Upper lobe of right lung (tissue), 1 donor: ENCODE measurements at regions not wholly inside any gene's neighbourhood (a gene's known extent, or its start where the extent isn't known, plus 50 kb on each side); places are given as distances from the start of the nearest gene placed in this dataset.

Experiments
- ATAC-seq: fragments of 200-7000 bp; cut with Tn5 transposase; one replicate; pipeline ENCODE4 v1.9.1; 2020; ENCODE audit warnings: mild to moderate bottlenecking, moderate library complexity
- DNase-seq: peaks from one replicate; pipeline ENCODE4 v3.0.0-alpha.2; 2020
- H3K27ac ChIP-seq: fragments of 200-600 bp; one replicate; pipeline ENCODE4 v1.8.0; 2022
- H3K27me3 ChIP-seq: fragments of 200-600 bp; one replicate; pipeline ENCODE4 v1.8.0; 2022; ENCODE audit warnings: mild to moderate bottlenecking
- H3K36me3 ChIP-seq: fragments of 200-600 bp; one replicate; pipeline ENCODE4 v1.8.0; 2022
- H3K4me1 ChIP-seq: fragments of 200-600 bp; one replicate; pipeline ENCODE4 v1.8.0; 2022
- H3K4me3 ChIP-seq: fragments of 200-600 bp; one replicate; pipeline ENCODE4 v1.8.0; 2022; ENCODE audit warnings: mild to moderate bottlenecking
- H3K9me3 ChIP-seq: fragments of 200-600 bp; one replicate; pipeline ENCODE4 v1.8.0; 2022
- intact Hi-C: fragments of 100-400 bp; cut with DNase I; formaldehyde crosslinking; loops from one replicate; pipeline ENCODE4 v1.11.0; 2022
- TF ChIP-seq, protein P1 (sequence below): fragments of 200-600 bp; IDR thresholded peaks from one replicate; pipeline ENCODE4 v1.8.0; 2022; ENCODE audit warnings: antibody characterized with exemption
- donor health status: DM: no; HTN: yes; CAD: no; lungs with severe emphysema.

GRCh38 chr3:144415492-144415891 is 443.9 kb downstream of the DIPK2A start:
- Histone ChIP-seq H3K27ac (no peak overlapping the region), H3K27me3 (no peaks in the 10 kb centered on the region), H3K9me3 (no peaks in the 10 kb centered on the region), H3K36me3 (no peaks in the 10 kb centered on the region), H3K4me3 (no peak overlapping the region), H3K4me1 (no peaks in the 10 kb centered on the region)
- ATAC-seq (no peak), DNase-seq (no peak)
- intact Hi-C loops = no loop called here
- TF ChIP-seq, protein P1, sequence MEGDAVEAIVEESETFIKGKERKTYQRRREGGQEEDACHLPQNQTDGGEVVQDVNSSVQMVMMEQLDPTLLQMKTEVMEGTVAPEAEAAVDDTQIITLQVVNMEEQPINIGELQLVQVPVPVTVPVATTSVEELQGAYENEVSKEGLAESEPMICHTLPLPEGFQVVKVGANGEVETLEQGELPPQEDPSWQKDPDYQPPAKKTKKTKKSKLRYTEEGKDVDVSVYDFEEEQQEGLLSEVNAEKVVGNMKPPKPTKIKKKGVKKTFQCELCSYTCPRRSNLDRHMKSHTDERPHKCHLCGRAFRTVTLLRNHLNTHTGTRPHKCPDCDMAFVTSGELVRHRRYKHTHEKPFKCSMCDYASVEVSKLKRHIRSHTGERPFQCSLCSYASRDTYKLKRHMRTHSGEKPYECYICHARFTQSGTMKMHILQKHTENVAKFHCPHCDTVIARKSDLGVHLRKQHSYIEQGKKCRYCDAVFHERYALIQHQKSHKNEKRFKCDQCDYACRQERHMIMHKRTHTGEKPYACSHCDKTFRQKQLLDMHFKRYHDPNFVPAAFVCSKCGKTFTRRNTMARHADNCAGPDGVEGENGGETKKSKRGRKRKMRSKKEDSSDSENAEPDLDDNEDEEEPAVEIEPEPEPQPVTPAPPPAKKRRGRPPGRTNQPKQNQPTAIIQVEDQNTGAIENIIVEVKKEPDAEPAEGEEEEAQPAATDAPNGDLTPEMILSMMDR = no peak

DNA sequence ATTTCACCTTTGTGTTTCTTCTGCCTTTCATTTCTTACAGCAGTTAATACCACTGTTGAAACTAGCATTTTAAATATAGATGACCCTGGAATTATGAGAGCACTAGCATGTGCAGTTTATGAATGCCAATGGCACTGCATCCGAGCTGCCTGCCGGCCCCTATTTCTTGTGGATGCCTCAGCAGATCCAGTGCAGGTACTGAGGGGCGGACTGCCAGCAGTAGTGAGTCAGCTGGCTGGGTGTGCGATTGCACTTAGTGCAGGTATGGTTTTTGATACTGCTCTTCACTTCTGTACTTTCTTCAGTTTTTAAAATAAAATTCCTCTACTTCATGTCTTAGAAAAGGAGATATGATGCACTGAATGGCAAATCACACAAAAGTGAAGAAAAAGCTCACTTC is 453.0 kb downstream of the DIPK2A start:
- no peak overlapping the region for H3K4me3 ChIP-seq
- TF ChIP-seq, protein P1 = no peak
- H3K9me3 ChIP-seq = no peaks in the 10 kb centered on the region
- DNase-seq (no peak), ATAC-seq (no peak)
- intact Hi-C loops = no loop called here
- no peaks in the 10 kb centered on the region for H3K4me1 ChIP-seq
- H3K27ac ChIP-seq = no peak overlapping the region
- H3K27me3 ChIP-seq = no peaks in the 10 kb centered on the region
- H3K36me3 ChIP-seq = no peaks in the 10 kb centered on the region

- H3K4me1 ChIP-seq = no peaks in the 10 kb centered on the region
- no peak overlapping the region for H3K27ac ChIP-seq
- ATAC-seq (no peak), DNase-seq (no peak)
- TF ChIP-seq, protein P1 = no peak
- intact Hi-C loops = no loop called here
- no peaks in the 10 kb centered on the region for H3K27me3 ChIP-seq
- H3K36me3 ChIP-seq = no peaks in the 10 kb centered on the region
- no peaks in the 10 kb centered on the region for H3K9me3 ChIP-seq
- H3K4me3 ChIP-seq = no peak overlapping the region
These were observed 454.7 kb downstream of the DIPK2A start for GRCh38 chr3:144426366-144426765.

DNA sequence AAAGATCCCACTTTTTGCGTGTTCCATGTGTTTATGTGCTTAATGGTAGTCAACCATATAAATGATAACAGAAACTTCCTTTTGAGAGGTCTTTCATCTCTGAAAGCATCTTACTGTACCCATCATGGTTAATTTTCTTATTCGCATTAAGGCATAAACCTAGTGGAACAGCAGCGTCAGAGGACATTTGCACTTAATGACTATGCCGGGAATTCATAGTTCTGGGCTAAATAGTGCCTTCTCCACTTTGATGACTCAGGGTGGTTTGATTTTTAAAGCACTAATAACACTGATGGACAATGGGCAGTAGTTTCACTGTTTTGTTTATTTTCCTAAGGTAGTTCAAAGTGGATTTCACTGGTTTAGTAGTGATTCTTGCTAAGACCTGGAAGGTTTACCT is 455.3 kb downstream of the DIPK2A start:
- ATAC-seq = no peak

GRCh38 chr3:144429719-144430121 is 458.1 kb downstream of the DIPK2A start:
- H3K36me3 ChIP-seq = no peaks in the 10 kb centered on the region
- no peaks in the 10 kb centered on the region for H3K9me3 ChIP-seq
- DNase-seq (no peak), ATAC-seq (no peak)
- H3K4me1 ChIP-seq = no peaks in the 10 kb centered on the region
- TF ChIP-seq, protein P1 = no peak
- no peaks in the 10 kb centered on the region for H3K27me3 ChIP-seq
- H3K4me3 ChIP-seq = no peak overlapping the region
- intact Hi-C loops = no loop called here
- no peak overlapping the region for H3K27ac ChIP-seq

More for the DNA sequence above, 455.3 kb downstream of the DIPK2A start:
- no peak overlapping the region for H3K4me3 ChIP-seq
- H3K27ac ChIP-seq = no peak overlapping the region
- TF ChIP-seq, protein P1 = no peak
- H3K36me3 ChIP-seq = no peaks in the 10 kb centered on the region
- intact Hi-C loops = no loop called here
- DNase-seq = no peak
- no peaks in the 10 kb centered on the region for H3K27me3 ChIP-seq
- H3K4me1 ChIP-seq = no peaks in the 10 kb centered on the region
- H3K9me3 ChIP-seq = no peaks in the 10 kb centered on the region

- Histone ChIP-seq H3K27ac (no peak overlapping the region), H3K4me3 (no peak overlapping the region), H3K36me3 (no peaks in the 10 kb centered on the region), H3K27me3 (no peaks in the 10 kb centered on the region), H3K9me3 (no peaks in the 10 kb centered on the region), H3K4me1 (no peaks in the 10 kb centered on the region)
- intact Hi-C loops = no loop called here
- no peak for ATAC-seq
- DNase-seq = no peak
- TF ChIP-seq, protein P1 = no peak
These were observed 459.5 kb downstream of the DIPK2A start for GRCh38 chr3:144431134-144431533.
